IPS DF 6.9 (cell line): ENCODE measurements at regions not wholly inside any gene's neighbourhood (a gene's known extent, or its start where the extent isn't known, plus 50 kb on each side); places are given as distances from the start of the nearest gene placed in this dataset.

Source experiments
- DNase-seq: peaks from one replicate; pipeline ENCODE4 v3.0.0-alpha.2; 2013; ENCODE audit warnings: low read depth, low spot score
- H3K27ac ChIP-seq: one replicate; pipeline ENCODE4 v1.5.1; 2013; ENCODE audit warnings: low read length, control low read depth
- H3K27me3 ChIP-seq: 2 replicates; pipeline ENCODE4 v1.6.1; 2013; ENCODE audit warnings: mild to moderate bottlenecking, low read length; ENCODE audit not compliant: control insufficient read depth, insufficient read depth
- H3K36me3 ChIP-seq: 2 replicates; pipeline ENCODE4 v1.6.1; 2013; ENCODE audit warnings: low read length; ENCODE audit not compliant: control insufficient read depth, insufficient read depth
- H3K4me1 ChIP-seq: 2 replicates; pipeline ENCODE4 v1.6.1; 2013; ENCODE audit warnings: low read length; ENCODE audit not compliant: control insufficient read depth, insufficient read depth
- H3K4me3 ChIP-seq: 2 replicates; pipeline ENCODE4 v1.5.1; 2013; ENCODE audit warnings: mild to moderate bottlenecking, low read length
- H3K9me3 ChIP-seq: 2 replicates; pipeline ENCODE4 v1.6.1; 2013; ENCODE audit warnings: low read length, inconsistent platforms; ENCODE audit not compliant: control insufficient read depth, insufficient read depth
- WGBS: extraction: QIAGEN DNeasy Blood & Tissue Kit; methylation state at CpG from one replicate; pipeline ENCODE4 v1.1.7; 2013; ENCODE audit warnings: mixed read lengths, missing lambda C conversion rate; ENCODE audit not compliant: insufficient read length, insufficient coverage; 5-methylcytosine and 5-hydroxymethylcytosine counted together

- Histone ChIP-seq H3K4me3 (no peak overlapping the region), H3K4me1 (no peaks in the 10 kb centered on the region), H3K27me3 (no peaks in the 10 kb centered on the region), H3K36me3 (no peaks in the 10 kb centered on the region; the same call in 1 of the 2 replicates), H3K27ac (no peak overlapping the region), H3K9me3 (peaks cover 36% of the 10 kb centered on the region)
- no peak for DNase-seq
- WGBS, result no CpG with 5 or more reads among the region's 7 CpGs
These were observed 245.8 kb downstream of the GLRX3 start for GRCh38 chr10:130382031-130382430.

GRCh38 chr10:130387936-130388580 is 251.9 kb downstream of the GLRX3 start:
- no peak for DNase-seq
- Histone ChIP-seq H3K4me1 (no peaks in the 10 kb centered on the region; the same call in 1 of the 2 replicates), H3K9me3 (peaks cover 36% of the 10 kb centered on the region), H3K36me3 (no peaks in the 10 kb centered on the region), H3K27ac (no peak overlapping the region), H3K4me3 (no peak overlapping the region), H3K27me3 (no peaks in the 10 kb centered on the region)
- no CpG with 5 or more reads among the region's 11 CpGs for WGBS

- Histone ChIP-seq H3K27ac (no peak overlapping the region), H3K27me3 (no peaks in the 10 kb centered on the region), H3K4me1 (no peaks in the 10 kb centered on the region; the same call in 1 of the 2 replicates), H3K4me3 (no peak overlapping the region), H3K36me3 (no peaks in the 10 kb centered on the region), H3K9me3 (peaks cover 41% of the 10 kb centered on the region)
- WGBS, result no CpG with 5 or more reads among the region's 6 CpGs
- no peak for DNase-seq
These were observed 252.6 kb downstream of the GLRX3 start for GRCh38 chr10:130388746-130389145.

- no peak for DNase-seq
- no peaks in the 10 kb centered on the region for H3K36me3 ChIP-seq
- no peak overlapping the region for H3K4me3 ChIP-seq
- WGBS, result no CpG with 5 or more reads among the region's 5 CpGs
- H3K27ac ChIP-seq, result no peak overlapping the region
- peaks cover 39% of the 10 kb centered on the region for H3K9me3 ChIP-seq
- no peaks in the 10 kb centered on the region; the same call in 1 of the 2 replicates for H3K4me1 ChIP-seq
- H3K27me3 ChIP-seq, result no peaks in the 10 kb centered on the region
These were observed 253.7 kb downstream of the GLRX3 start for GRCh38 chr10:130389906-130390305.

GRCh38 chr10:130392031-130392430 is 255.8 kb downstream of the GLRX3 start:
- Histone ChIP-seq H3K9me3 (peaks cover 40% of the 10 kb centered on the region), H3K27me3 (no peaks in the 10 kb centered on the region), H3K36me3 (no peaks in the 10 kb centered on the region), H3K4me3 (no peak overlapping the region), H3K27ac (no peak overlapping the region), H3K4me1 (no peaks in the 10 kb centered on the region; the same call in 1 of the 2 replicates)
- no peak for DNase-seq
- WGBS, result no CpG with 5 or more reads among the region's 10 CpGs

GRCh38 chr10:130393342-130393741 is 257.2 kb downstream of the GLRX3 start:
- Histone ChIP-seq H3K36me3 (no peaks in the 10 kb centered on the region), H3K4me1 (no peaks in the 10 kb centered on the region), H3K27me3 (no peaks in the 10 kb centered on the region), H3K27ac (no peak overlapping the region), H3K9me3 (peaks cover 37% of the 10 kb centered on the region), H3K4me3 (no peak overlapping the region)
- no peak for DNase-seq
- no CpG with 5 or more reads among the region's 4 CpGs for WGBS

- DNase-seq, result no peak
- Histone ChIP-seq H3K27me3 (no peaks in the 10 kb centered on the region), H3K36me3 (no peaks in the 10 kb centered on the region), H3K4me3 (no peak overlapping the region), H3K9me3 (peaks cover 34% of the 10 kb centered on the region), H3K4me1 (no peaks in the 10 kb centered on the region), H3K27ac (no peak overlapping the region)
- WGBS, result no CpG with 5 or more reads among the region's 7 CpGs
These were observed 258.6 kb downstream of the GLRX3 start for GRCh38 chr10:130394832-130395231.

GRCh38 chr10:130395248-130395936 is 259.2 kb downstream of the GLRX3 start:
- Histone ChIP-seq H3K36me3 (no peaks in the 10 kb centered on the region), H3K4me1 (no peaks in the 10 kb centered on the region), H3K27me3 (no peaks in the 10 kb centered on the region), H3K27ac (no peak overlapping the region), H3K4me3 (no peak overlapping the region), H3K9me3 (peaks cover 28% of the 10 kb centered on the region)
- DNase-seq, result no peak
- WGBS, result no CpG with 5 or more reads among the region's 7 CpGs

- Histone ChIP-seq H3K27me3 (no peaks in the 10 kb centered on the region), H3K27ac (no peak overlapping the region), H3K9me3 (peaks cover 30% of the 10 kb centered on the region), H3K4me1 (no peaks in the 10 kb centered on the region), H3K4me3 (no peak overlapping the region), H3K36me3 (no peaks in the 10 kb centered on the region)
- no peak for DNase-seq
- WGBS, result no CpG with 5 or more reads among the region's 5 CpGs
These were observed 259.9 kb downstream of the GLRX3 start for GRCh38 chr10:130396044-130396443.

GRCh38 chr10:130398090-130398994 is 262.2 kb downstream of the GLRX3 start:
- Histone ChIP-seq H3K9me3 (peaks cover 26% of the 10 kb centered on the region), H3K27ac (no peak overlapping the region), H3K27me3 (no peaks in the 10 kb centered on the region), H3K36me3 (no peaks in the 10 kb centered on the region), H3K4me3 (no peak overlapping the region), H3K4me1 (no peaks in the 10 kb centered on the region)
- no peak for DNase-seq
- no CpG with 5 or more reads among the region's 15 CpGs for WGBS
